Stimulated activated CD8-positive, alpha-beta memory T cell treated with anti-CD3 and anti-CD28 coated beads, Interleukin-15, amount 100 ng/mL, for 4 hours (primary cell): ENCODE measurements at regions not wholly inside any gene's neighbourhood (a gene's known extent, or its start where the extent isn't known, plus 50 kb on each side); places are given as distances from the start of the nearest gene placed in this dataset.
"Not testable (repeated sequence)": the region's sequence is repeated elsewhere in the genome, so short reads cannot be mapped to it uniquely, and the experiment has no call there.

Experiments
- DNase-seq, 2 donors: peaks; one replicate each; pipeline ENCODE4 v3.0.0-alpha.2; 2020; ENCODE audit warnings: low read depth in 2 of 2

DNA sequence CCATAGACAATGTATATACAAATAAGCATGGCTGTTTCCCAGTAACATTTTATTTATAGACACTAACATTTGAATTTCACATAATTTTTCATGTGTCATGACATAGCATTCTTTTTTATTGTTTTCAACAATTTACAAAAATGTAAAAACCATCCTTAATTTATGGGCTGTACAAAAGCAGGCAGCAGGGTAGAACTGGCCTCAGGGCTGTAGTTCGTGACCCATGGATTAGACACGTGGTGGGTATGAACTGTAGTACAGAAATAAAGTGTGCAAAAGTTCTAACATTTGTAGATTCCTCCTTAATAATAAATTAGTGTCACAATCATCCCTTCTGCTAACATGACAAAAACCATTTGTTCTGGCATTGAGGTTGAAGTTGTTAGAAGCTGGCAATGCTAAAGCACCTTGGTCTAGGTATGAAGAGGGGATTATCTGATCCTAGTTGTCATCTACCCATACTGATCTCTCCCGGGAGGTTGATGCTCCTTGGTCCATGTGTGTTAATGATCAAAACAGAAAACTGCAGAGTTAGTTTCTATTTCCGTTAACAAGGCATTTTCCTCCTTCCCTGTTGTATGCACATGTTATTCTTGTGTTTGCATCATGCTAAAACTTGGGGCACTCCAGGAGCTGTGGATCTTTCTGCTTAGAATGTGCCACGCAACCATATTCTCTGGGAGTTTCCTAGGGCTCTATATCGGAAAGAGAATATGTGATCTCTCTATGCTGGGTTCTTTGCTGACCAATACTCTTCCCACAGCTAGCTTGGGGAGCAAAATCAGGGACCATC, 917.6 kb downstream of the TLE1 start:
- DNase-seq: no peak

DNA sequence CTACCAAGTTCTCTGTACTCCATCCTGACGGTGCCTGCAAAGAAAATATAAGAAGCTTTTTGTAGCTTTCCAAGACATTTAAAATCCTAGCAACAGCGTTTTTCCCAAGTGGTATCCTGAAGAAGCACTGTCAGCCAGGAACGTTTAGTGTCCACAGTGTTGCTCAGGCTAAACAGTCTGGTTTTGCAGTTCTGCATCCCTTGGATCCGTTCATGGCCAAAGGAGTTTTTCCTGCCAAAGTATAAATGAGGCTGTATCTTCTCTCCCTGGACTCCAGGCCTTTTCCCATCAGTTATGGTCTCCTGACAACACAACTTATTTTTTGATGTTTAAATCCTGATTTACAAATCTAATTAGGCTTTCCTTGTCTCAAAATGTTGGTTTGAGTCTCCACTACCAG, 925.8 kb downstream of the TLE1 start:
- DNase-seq: no peak

GRCh38 chr9:80755586-80755985, 933.8 kb downstream of the TLE1 start:
- no peak for DNase-seq

DNA sequence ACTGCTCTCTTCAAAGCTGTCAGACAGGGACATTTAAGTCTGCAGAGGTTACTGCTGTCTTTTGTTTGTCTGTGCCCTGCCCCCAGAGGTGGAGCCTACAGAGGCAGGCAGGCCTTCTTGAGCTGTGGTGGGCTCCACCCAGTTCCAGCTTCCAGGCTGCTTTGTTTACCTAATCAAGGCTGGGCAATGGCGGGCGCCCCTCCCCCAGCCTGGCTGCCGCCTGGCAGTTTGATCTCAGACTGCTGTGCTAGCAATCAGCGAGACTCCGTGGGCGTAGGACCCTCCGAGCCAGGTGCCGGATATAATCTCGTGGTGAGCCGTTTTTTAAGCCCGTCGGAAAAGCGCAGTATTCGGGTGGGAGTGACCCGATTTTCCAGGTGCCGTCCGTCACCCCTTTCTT, 942.3 kb downstream of the TLE1 start:
- not testable (repeated sequence) for DNase-seq

DNA sequence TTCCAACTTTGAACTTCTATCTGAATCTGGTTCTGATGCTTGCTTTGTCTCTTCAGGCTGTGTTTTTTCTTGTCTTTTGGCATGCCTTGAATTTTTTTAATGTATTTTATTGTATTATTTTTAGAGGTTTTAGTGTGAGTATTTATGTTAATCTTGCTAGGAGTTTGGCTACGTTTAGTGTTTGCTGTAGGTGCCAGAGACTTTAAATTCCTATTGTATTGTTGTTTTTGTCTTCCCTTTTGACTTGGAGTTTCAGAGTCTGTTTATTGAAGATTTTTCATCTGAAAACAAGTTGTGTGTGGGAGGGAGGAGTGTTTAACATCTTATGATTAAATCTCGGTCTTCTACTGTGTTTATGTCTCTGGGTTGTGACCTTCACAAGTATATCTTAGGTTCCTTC, 956.8 kb downstream of the TLE1 start:
- no peak for DNase-seq

GRCh38 chr9:80720579-80720978, 968.8 kb downstream of the TLE1 start:
- no peak for DNase-seq

- no peak for DNase-seq
Measured at GRCh38 chr9:80707120-80707519, 982.2 kb downstream of the TLE1 start.

DNA sequence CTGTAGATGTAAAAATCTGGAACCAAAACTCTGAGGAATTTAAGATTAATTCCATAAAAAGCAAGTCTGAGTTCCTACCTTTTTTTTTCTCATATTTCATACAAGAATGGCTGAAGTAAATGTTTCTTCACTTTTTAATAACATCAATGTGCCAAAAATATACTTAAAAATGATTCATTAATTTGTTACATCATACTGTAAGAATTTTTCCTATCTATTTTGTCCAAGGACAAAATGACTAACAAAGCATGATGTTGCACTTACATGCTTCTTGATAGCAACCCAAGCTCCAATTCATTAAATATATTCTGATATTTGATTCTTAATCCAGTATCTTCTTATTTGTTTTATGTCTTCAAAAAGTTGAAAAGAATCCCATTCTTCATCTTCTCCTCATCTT, 988.3 kb downstream of the TLE1 start:
- DNase-seq: no peak

DNA sequence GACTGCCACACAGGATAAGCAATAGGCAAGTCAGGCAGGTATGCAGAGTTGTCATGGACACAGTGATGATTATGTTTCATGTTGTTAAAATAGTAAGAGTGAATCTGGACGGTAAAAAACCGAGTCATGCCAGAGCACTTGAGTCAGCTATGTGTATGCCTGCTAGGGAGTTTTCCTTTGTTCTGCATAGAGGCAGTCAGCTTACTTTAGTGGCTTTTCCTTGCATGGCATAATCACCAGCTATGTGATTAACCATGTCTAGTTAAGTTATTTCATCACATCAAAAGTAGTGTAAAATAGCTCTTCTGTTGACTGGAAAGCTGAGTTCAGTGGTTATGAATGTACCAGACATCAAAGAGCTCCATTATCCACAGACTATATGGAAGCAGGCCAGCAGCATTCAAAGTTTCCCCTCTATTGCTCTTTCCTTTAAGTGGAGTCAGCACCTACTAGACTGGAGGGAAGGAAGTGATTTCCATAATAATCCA, 989.8 kb downstream of the TLE1 start:
- no peak for DNase-seq

DNA sequence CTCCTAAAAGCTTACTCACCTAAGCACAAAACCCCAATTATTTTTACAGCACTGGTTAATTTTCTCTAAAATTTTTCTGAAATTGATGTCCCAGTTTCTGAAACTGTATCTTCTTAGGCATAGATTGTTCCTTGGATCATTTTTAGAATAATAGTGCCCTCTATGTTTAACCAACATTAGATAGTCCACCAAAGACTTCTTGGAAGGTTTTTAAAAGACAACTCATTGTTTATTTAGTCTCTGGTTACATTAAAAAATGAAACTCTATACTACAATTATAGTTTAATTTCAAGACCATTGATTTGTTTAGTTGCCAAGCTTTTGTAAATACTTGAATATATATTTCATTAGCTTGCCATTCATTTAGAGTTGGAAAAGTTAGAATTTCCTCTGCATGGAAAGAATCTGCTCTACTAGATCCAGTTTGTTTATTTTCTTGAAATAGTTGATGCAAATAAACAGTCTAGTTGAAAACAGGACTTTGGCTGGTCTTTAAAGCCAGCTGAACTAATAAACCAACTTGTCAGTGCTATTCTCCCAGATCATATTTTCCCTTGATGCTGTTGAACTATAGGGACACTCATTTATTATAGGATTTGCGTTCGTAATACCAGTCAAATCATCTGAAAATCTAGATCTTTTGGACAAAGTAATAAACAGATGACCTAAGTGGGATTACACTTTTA, 990.5 kb downstream of the TLE1 start:
- no peak for DNase-seq

- DNase-seq: no peak
Measured at GRCh38 chr9:80692751-80693150, 996.6 kb downstream of the TLE1 start.

DNA sequence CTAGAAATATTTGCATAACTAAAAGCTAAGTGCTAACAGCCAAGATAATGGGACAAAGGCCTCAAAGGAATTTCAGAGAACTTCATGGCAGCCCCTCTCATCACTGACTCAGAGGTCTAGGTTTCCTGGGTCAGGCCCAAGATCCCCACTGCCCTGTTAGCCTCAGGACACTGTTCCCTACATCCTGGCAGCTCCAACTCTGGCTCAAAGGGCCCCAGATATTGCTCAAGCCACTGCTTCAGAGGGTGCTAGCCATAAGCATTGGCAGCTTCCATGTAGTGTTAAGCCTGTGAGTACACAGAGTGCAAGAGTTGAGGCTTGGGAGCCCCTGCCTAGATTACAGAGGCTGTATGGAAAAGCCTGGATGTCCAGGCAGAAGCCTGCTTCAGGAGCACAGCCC, 998.1 kb downstream of the TLE1 start:
- no peak for DNase-seq

GRCh38 chr9:80690349-80690939, 998.9 kb downstream of the TLE1 start:
- DNase-seq: no peak

DNA sequence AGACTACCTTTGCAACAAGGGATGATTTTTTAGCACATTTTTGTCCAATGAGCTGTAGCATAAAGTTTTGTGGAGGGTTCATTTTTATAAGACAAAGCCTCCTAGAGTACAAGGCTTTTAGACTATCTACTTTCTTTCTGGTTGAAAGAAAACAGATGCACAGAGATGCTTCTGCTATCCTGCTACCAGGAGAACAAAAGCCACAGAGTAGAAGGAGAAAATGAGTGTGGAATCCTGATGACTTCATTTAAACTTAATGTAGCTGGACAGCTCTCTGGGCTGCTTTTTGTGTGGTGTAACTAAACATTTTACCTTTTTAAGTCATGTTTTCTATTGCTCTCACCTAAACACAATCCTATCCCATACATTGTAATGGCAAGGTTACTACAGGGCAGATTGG, 1009.4 kb downstream of the TLE1 start:
- DNase-seq: no peak

GRCh38 chr9:80678906-80679305, 1010.4 kb downstream of the TLE1 start:
- no peak for DNase-seq

DNA sequence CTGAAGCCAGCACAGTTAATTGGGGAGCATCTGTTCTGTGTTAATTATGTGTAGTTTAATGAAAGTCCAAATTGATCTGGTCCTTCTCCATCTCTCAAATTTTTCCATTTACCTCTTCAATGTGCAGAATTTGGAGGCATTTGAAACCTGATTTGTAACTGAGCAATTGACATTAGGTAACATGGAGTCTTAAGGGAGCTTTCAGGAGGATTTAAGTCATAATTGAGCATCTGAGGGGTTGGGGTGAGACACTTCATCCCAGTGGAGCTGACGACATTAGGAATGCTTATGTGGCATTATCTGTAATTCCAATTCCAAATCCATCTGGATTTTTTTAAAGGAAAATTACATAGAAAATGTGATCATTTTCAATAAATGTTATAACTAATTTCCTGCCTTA, 1015.9 kb downstream of the TLE1 start:
- DNase-seq: no peak

- no peak for DNase-seq
Measured at GRCh38 chr9:80665479-80665878, 1023.9 kb downstream of the TLE1 start.

- DNase-seq: no peak
Measured at GRCh38 chr9:80664327-80665210, 1024.8 kb downstream of the TLE1 start.

GRCh38 chr9:80659751-80660150, 1029.6 kb downstream of the TLE1 start:
- not testable (repeated sequence) for DNase-seq

- DNase-seq: no peak
Measured at GRCh38 chr9:80651044-80651443, 1038.3 kb downstream of the TLE1 start.

GRCh38 chr9:80649496-80649895, 1039.9 kb downstream of the TLE1 start:
- no peak for DNase-seq

DNA sequence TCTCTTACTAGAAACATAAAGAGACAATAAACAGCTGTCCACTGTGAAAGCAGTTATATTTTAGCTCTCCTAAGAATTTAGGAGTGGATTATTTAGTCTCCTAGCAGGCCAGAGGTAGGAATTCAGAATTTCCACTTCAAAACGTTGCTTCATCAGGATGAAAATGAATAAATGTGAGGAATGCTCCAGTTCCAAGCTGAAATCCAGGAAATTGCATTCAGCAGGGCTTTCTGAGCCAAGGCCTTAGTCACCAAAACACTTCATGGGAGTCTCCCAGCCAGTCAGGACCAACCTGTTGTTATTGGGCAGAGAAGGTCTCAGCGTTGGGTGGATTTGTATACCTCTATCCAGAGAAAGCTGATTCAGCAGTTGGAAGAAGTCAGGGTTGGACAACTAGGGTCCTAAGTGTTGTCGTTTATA, 1040.3 kb downstream of the TLE1 start:
- no peak for DNase-seq
